GM21381 (cell line): ENCODE measurements at regions not wholly inside any gene's neighbourhood (a gene's known extent, or its start where the extent isn't known, plus 50 kb on each side); places are given as distances from the start of the nearest gene placed in this dataset.
A peak's percentile ranks its signal among the peaks of the same experiment; 100 is the strongest.
"Not testable (repeated sequence)": the region's sequence is repeated elsewhere in the genome, so short reads cannot be mapped to it uniquely, and the experiment has no call there.

Source experiments
- ATAC-seq: cut with Tn5 transposase; IDR thresholded peaks from one replicate; pipeline ENCODE4 v1.9.1; 2021; ENCODE audit warnings: mild to moderate bottlenecking, moderate library complexity; ENCODE audit not compliant: unreplicated experiment

GRCh38 chr2:87476223-87476872 lies 271.5 kb upstream of the PLGLB2 start:
- not testable (repeated sequence) for ATAC-seq

- not testable (repeated sequence) for ATAC-seq
These were observed 271.0 kb upstream of the PLGLB2 start for GRCh38 chr2:87476936-87477335.

- not testable (repeated sequence) for ATAC-seq
These were observed 270.0 kb upstream of the PLGLB2 start for GRCh38 chr2:87477669-87478428.

GRCh38 chr2:87478911-87479310 lies 269.0 kb upstream of the PLGLB2 start:
- not testable (repeated sequence) for ATAC-seq

GRCh38 chr2:87483093-87483680 lies 264.7 kb upstream of the PLGLB2 start:
- ATAC-seq, result not testable (repeated sequence)

- not testable (repeated sequence) for ATAC-seq
These were observed 263.5 kb upstream of the PLGLB2 start for GRCh38 chr2:87484363-87484762.

GRCh38 chr2:87485455-87485854 lies 262.4 kb upstream of the PLGLB2 start:
- ATAC-seq, result not testable (repeated sequence)

- ATAC-seq, result peak; percentile 90
These were observed 262.0 kb upstream of the PLGLB2 start for GRCh38 chr2:87485884-87486283.

GRCh38 chr2:87486413-87486812 lies 261.5 kb upstream of the PLGLB2 start:
- ATAC-seq, result peak; percentile 5

- not testable (repeated sequence) for ATAC-seq
These were observed 259.9 kb upstream of the PLGLB2 start for GRCh38 chr2:87488021-87488420.

GRCh38 chr2:87488991-87489390 lies 258.9 kb upstream of the PLGLB2 start:
- ATAC-seq, result not testable (repeated sequence)

- ATAC-seq, result not testable (repeated sequence)
These were observed 253.0 kb upstream of the PLGLB2 start for GRCh38 chr2:87494846-87495245.

- ATAC-seq, result not testable (repeated sequence)
These were observed 252.4 kb upstream of the PLGLB2 start for GRCh38 chr2:87495455-87495854.

GRCh38 chr2:87496036-87497006 lies 251.6 kb upstream of the PLGLB2 start:
- peak; percentile 74 for ATAC-seq

- ATAC-seq, result not testable (repeated sequence)
These were observed 250.8 kb upstream of the PLGLB2 start for GRCh38 chr2:87497135-87497534.

- ATAC-seq, result not testable (repeated sequence)
These were observed 250.2 kb upstream of the PLGLB2 start for GRCh38 chr2:87497700-87498099.

GRCh38 chr2:87498169-87498853 lies 249.6 kb upstream of the PLGLB2 start:
- peak; percentile 68 for ATAC-seq

- not testable (repeated sequence) for ATAC-seq
These were observed 249.0 kb upstream of the PLGLB2 start for GRCh38 chr2:87498854-87499238.

- not testable (repeated sequence) for ATAC-seq
These were observed 248.0 kb upstream of the PLGLB2 start for GRCh38 chr2:87499860-87500259.

GRCh38 chr2:87500421-87500820 lies 247.5 kb upstream of the PLGLB2 start:
- ATAC-seq, result not testable (repeated sequence)
